ENCODE measurements at regions not wholly inside any gene's neighbourhood (a gene's known extent, or its start where the extent isn't known, plus 50 kb on each side); places are given as distances from the start of the nearest gene placed in this dataset.

GRCh38 chr2:155703917-155704316 lies 628.6 kb downstream of the NR4A2 start:
- TF ChIP-seq ATF1 (CRISPR knock-in tag; IDR thresholded peaks at IDR 0.05): no peak
- TF ChIP-seq CTCF (IDR thresholded peaks at IDR 0.05): no peak
- no peak for TF ChIP-seq STAT6 (CRISPR knock-in tag; conservative IDR thresholded peaks at IDR 0.05; ENCODE audit: low read depth)
- TF ChIP-seq USF1 (CRISPR knock-in tag; IDR thresholded peaks at IDR 0.05): no peak
- no peak for TF ChIP-seq ESRRA (CRISPR knock-in tag; IDR thresholded peaks at IDR 0.05; ENCODE audit: borderline replicate concordance)
- TF ChIP-seq SP1 (CRISPR knock-in tag; conservative IDR thresholded peaks at IDR 0.05): no peak
- TF ChIP-seq ZNF512 (CRISPR knock-in tag; IDR thresholded peaks at IDR 0.05; ENCODE audit: borderline replicate concordance): no peak
- no peak for TF ChIP-seq RELA (CRISPR knock-in tag; IDR thresholded peaks at IDR 0.05; ENCODE audit: borderline replicate concordance)
- TF ChIP-seq NR3C1 (CRISPR knock-in tag; conservative IDR thresholded peaks at IDR 0.05; ENCODE audit: low read depth): no peak
- no peak for TF ChIP-seq CREB1 (CRISPR knock-in tag; IDR thresholded peaks at IDR 0.05)
- no peak for TF ChIP-seq ZSCAN18 (CRISPR knock-in tag; IDR thresholded peaks at IDR 0.05)
- no peak for TF ChIP-seq CBFB (CRISPR knock-in tag; IDR thresholded peaks at IDR 0.05; ENCODE audit: low read depth)
- TF ChIP-seq MAX (CRISPR knock-in tag; IDR thresholded peaks at IDR 0.05): no peak
- no peak for TF ChIP-seq ZBTB21 (CRISPR knock-in tag; IDR thresholded peaks at IDR 0.05; ENCODE audit: borderline replicate concordance)
